RPMI7951 (cell line): ENCODE measurements at regions not wholly inside any gene's neighbourhood (a gene's known extent, or its start where the extent isn't known, plus 50 kb on each side); places are given as distances from the start of the nearest gene placed in this dataset.

Source experiments
- DNase-seq: peaks from one replicate; pipeline ENCODE4 v3.0.0-alpha.2; 2012; ENCODE audit warnings: low read depth

DNA sequence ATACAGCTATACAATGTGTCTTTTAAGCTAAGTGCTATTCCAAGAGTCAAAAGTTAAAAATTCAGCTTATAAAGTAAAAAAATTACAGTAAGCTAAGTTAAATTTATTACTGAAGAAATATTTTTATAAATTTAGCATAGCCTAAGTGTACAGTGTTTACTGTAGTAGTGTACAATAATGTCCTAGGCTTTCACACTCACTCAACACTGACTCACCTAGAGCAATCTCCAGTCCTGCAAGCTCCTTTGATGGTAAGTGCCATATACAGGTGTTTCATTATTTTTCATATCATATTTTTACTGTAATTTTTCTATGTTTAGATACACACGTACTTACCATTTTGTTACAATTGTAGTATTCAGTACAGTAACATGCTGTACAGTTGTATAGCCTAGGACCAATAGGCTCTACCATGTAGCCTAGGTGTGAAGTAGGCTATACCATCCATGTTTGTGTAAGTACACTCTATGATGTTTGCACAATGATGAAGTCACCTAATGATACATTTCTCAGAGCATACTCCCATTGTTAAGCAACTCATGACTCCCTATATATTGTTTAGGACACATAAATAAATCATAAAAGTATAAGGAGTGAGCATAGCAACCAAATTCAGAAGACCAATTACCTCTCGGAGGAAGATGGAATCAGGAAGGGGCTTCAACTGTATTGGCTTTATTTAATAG lies 165.1 kb upstream of the SLC30A5 start:
- DNase-seq: no peak

DNA sequence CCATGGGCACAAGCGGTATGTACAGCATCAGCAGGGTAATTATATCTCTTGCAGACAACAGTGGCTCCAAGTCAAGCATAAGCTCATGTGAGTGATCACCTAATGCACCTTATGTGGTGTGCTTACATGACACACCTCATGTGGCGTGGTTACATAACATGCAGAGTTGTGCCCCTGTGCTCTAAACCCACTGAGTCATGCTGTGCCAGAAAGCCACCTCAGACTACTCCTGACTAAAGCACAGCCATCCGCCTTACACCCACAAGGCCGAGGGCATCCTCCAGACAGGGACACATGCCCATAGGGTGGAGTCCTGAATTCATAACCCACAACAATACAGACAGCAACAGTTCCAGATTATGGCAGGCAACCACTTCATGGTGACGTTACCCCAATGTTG lies 163.7 kb upstream of the SLC30A5 start:
- no peak for DNase-seq

GRCh38 chr5:68932830-68933434 lies 160.9 kb upstream of the SLC30A5 start:
- no peak for DNase-seq

DNA sequence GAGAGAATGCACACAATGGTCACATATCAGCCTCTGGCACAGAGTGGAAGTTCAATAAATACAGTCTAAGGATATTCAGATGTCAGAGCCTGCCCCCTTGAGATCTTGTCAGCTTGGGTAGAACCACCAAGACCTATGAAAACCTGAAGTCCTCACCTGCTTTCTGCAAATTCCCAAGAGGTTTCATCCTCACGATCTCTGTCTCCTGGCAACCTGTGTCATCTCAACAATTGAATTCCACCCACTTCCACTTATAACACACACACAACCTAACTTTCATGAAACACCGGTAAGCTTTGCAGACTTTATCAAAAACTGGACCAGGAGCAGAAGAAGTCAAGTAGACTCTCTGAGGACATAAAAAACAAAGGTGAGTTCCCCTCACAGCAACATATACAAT lies 151.6 kb upstream of the SLC30A5 start:
- no peak for DNase-seq

DNA sequence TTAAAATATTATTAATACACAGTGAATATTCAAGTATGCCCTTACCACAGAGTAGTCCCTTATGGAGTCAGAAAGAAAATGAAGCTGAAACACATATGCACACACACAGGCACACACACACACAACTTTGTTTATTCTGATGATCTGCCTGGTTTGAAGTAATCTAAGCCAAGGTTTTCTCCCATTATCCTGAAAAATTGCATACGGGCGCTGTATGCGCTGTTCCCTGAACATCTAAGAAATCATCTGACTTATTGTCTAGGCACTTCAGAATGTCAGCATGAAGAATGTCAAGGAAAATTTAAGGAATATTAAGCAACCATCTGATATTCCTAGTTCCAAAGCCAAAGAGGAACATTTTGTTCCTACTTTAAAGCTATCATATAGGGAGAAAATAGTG lies 147.1 kb upstream of the SLC30A5 start:
- no peak for DNase-seq

- no peak for DNase-seq
These were observed 145.8 kb upstream of the SLC30A5 start for GRCh38 chr5:68947986-68948385.

GRCh38 chr5:68949256-68949655 lies 144.6 kb upstream of the SLC30A5 start:
- no peak for DNase-seq

- no peak for DNase-seq
These were observed 144.1 kb upstream of the SLC30A5 start for GRCh38 chr5:68949711-68950110.

DNA sequence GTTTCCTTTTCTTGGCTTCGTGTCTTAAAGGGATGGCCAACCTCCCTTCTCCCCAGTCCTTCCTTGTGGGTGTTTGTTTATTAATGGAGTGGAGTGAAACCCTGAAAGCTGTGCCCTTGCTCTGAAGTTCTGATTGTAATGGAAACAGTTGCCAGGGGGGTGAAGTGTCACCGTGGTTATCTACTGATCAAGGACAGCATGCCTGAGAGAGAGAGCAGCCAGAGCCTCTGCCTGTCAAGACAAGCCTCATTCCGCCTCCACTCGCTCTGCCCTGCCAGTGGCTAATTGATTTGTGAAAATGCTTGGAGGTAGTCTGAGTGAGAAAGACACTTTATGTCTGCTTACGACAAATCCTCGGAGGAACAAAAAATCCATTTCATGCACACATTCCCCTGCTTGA lies 143.7 kb upstream of the SLC30A5 start:
- no peak for DNase-seq

- no peak for DNase-seq
These were observed 142.9 kb upstream of the SLC30A5 start for GRCh38 chr5:68950930-68951329.

DNA sequence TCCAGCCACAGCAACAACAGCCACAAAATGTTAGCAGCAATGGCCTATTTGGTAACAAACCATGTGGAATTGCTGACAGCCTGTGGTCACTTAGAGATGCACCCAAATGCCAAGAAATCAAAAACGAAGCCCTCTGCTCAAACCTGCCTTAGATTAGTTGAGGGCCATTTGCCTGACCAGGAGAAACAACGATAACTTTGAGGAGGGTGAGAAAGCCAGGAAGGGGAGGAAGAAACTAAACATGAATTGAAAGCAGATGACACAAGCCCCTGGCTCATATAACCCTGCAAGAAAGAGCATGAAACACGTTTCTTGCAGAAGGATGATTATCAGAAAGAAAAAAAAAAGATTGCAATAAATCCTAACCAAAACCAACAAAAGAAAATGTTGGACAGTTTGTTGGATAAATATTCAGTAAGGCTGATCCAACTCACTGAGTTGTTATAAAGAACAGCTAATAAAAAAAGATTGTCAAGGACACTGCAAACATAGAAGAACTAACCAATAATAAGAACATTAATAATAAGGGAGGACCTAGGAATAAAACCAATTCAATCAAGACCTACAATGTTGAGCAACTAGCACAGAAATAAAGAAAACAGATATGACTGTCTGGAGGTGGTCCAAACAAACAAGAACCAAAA lies 140.5 kb upstream of the SLC30A5 start:
- peak; percentile 69 for DNase-seq

DNA sequence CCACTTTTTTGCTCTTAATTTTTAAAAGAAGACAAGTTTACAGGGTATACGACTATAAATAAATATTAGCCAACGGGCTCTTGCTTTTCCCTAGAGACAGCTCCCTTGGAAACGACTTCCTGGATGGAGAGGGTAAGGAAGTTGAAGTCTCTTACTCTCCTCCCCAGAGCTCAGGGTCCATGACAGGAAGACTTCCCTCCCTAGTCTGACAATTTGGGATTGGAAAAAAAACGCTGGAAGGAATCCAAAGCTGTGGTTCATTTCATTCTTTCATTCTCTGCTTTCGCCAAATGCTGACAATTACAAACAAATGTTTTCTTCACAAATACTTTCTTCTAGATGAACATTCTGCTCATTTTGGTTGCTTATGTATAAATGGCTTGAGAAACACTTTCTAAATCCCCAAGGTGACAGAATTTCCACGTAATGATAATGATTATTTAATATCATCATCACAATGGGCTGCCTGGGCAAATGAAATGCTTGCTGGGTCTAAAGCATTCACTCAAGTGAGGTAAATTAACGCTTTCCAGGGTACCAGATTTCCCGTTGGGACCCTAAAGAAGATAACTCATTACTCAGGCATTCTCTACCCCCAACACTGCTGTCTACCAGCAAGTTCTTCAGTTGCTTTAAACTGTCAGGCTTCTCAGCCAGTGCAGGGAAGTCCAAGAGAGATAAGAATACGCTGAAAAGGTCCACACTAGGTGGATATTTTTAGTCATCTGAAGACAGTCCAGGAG lies 139.8 kb upstream of the SLC30A5 start:
- DNase-seq: peak; percentile 35

GRCh38 chr5:68954618-68954910 lies 139.2 kb upstream of the SLC30A5 start:
- no peak for DNase-seq

DNA sequence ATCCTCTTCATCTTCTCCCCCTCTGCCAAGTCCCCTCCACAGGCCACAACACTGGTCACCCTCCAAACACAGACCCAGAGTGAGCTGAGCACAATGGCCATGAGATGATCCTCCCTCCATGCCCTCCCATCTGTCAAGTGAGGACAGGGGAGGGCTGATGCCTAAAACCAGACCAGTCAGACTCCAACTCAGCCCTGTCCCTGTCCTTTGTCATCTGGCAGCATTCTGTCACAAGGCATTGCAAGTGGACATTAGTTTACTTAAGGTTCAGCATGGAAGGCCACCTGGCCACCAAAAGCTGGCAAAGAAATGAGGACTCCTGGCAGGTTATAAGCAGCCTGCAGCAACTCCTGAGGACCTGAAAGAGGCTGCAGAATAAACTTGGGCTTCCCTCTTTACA lies 136.2 kb upstream of the SLC30A5 start:
- no peak for DNase-seq

DNA sequence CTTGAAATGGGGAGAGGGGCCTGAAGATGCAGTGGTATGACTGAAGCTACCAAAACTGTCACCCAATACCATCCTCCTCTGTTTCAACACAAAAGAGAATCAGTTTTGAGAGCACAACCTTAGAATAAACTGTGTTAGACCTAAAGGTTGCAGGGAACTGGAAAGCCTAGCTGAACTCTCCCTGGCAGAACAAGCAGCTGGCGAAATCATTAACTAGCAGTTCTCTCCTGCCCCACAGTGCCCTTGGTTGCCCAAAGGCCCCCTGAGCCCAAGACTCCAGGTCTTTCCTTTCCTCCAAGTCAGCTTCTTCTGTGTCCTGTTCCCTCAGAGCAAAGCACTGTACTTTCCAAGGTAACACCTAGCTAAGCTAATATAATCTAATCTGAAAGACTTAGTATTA lies 135.4 kb upstream of the SLC30A5 start:
- DNase-seq: no peak

DNA sequence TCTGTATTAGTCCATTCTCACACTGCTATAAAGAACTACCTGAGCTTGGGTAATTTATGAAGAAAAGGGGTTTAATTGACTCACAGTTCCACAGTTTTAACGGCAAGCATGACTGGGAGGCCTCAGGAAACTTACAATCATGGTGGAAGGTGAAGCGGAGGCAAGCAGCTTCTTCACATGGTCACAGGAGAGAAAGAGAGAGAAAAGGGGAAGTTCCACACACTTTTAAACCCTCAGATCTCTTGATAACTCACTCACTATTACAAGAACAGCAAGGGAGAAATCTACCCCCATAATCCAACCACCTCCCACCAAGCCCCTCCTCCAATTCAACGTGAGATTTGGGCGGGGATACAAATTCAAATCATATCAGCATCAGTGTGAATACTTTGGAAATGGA lies 133.4 kb upstream of the SLC30A5 start:
- DNase-seq: no peak

DNA sequence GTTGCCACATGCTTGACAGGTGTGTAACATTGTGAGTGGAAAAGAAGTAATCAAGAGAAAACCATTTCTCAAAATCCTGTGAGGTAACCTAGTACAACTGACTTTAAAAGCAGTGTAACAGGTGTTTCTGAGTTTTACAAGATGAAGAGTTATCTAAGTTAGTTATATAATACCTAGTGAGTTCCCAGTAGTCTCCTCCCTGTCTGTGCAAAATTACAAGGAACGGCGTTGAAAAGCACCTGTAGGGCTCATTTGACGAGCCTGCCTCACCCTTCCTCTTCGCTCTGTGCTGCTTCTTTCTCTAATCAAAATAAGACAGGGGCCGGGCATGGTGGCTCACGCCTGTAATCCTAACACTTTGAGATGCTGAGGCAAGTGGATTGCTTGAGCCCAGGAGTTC lies 132.9 kb upstream of the SLC30A5 start:
- DNase-seq: no peak

DNA sequence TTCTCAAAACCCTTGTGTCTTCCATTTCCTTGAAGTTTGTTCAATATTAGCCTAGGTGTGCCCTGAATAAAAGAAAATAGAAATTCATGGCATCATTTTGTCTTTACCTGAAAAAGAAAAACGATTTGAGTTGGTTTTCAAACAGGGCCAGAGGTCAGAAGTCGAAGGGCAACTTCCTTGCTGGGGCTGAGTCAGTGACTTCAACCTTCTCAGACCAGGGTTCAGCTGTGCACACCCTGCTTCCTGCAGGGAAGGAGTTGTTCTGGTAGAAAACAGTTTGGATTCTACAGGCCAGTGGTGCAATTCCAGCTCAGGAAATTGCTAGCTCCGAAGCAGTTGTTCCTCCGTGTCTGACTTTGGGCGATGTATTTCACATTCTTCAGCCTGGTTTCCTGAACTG lies 132.1 kb upstream of the SLC30A5 start:
- no peak for DNase-seq

DNA sequence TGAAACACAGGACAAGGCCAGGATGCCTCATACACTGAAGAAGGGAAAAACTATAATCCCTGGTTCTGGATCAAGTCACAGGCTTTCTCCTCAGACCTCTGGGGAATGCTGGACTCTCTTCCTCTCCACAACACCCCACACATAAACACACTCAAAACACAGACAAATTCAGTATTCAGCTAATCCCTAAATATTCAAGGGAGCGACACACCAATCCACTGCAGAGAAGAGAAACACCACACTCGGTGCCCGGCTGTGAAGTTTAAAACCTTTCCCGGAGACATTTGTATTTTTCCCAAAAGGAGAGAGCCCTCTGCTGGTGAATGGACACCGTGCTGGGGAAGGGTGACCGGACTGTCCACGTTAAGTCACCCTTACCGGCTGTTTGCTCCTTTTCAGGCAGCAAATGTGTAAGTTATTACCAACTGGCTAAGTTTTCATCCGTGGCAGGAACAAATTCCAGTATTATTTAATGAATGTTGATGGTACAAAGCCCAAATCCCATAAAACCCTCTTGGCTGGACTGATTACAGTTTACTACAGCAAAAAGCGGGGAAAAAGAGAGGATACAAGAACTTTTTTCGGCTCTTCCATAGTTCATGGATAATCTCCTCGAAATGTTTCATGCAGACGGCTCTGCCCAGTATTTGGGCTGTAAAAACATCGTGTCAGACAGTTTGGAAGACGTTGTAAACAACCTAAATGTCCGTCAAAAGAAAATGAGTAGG lies 130.9 kb upstream of the SLC30A5 start:
- peak; percentile 63 for DNase-seq

DNA sequence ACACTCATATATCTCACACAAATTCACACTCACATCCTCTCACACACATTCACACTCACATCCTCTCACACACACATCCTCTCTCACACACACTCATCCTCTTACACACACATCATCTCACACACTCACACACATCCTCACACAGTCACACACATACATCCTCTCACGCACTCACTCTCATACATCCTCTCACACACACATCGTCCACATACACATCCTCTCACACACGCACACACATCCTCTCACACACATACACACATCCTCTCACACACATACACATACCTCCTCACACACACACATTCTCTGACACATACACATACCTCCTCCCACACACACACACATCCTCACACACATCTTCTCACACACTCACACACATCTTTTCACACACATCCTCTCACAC lies 129.1 kb upstream of the SLC30A5 start:
- no peak for DNase-seq

DNA sequence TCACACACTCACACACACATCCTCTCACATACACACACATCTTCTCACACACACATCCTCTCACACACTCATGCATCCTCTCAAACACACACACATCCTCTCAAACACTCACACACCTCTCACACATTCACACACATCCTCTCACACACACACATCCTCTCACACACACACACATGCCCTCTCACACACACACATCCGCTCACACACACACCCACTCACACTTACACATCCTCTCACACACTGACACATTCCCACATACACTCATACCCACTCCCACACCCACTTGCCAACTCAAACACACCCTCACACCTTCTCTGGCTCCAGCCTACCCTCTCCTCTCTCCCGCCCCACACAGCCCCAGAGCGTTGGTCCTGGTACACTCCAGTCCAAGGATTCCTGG lies 127.9 kb upstream of the SLC30A5 start:
- no peak for DNase-seq

GRCh38 chr5:68966596-68966995 lies 127.2 kb upstream of the SLC30A5 start:
- no peak for DNase-seq
